GM18502 (cell line): ENCODE measurements at regions not wholly inside any gene's neighbourhood (a gene's known extent, or its start where the extent isn't known, plus 50 kb on each side); places are given as distances from the start of the nearest gene placed in this dataset.
A peak's percentile ranks its signal among the peaks of the same experiment; 100 is the strongest.
"Not testable (repeated sequence)": the region's sequence is repeated elsewhere in the genome, so short reads cannot be mapped to it uniquely, and the experiment has no call there.

Experiments used
- ATAC-seq: cut with Tn5 transposase; IDR thresholded peaks from one replicate; pipeline ENCODE4 v1.9.1; 2021; ENCODE audit warnings: mild to moderate bottlenecking; ENCODE audit not compliant: unreplicated experiment, poor library complexity

GRCh38 chr1:79239840-79240239, 233.3 kb upstream of the ADGRL4 start:
- ATAC-seq, result no peak

GRCh38 chr1:79235301-79236002, 228.9 kb upstream of the ADGRL4 start:
- ATAC-seq, result no peak

GRCh38 chr1:79232818-79233217, 226.3 kb upstream of the ADGRL4 start:
- ATAC-seq, result no peak

- ATAC-seq, result not testable (repeated sequence)
These were observed 224.2 kb upstream of the ADGRL4 start for GRCh38 chr1:79230751-79231150.

- no peak for ATAC-seq
These were observed 220.4 kb upstream of the ADGRL4 start for GRCh38 chr1:79226963-79227362.

GRCh38 chr1:79224537-79224936, 218.0 kb upstream of the ADGRL4 start:
- no peak for ATAC-seq

GRCh38 chr1:79220509-79220908, 214.0 kb upstream of the ADGRL4 start:
- no peak for ATAC-seq

GRCh38 chr1:79215311-79215710, 208.8 kb upstream of the ADGRL4 start:
- ATAC-seq, result no peak

- no peak for ATAC-seq
These were observed 201.3 kb upstream of the ADGRL4 start for GRCh38 chr1:79207786-79208185.

GRCh38 chr1:79207331-79207730, 200.8 kb upstream of the ADGRL4 start:
- ATAC-seq, result no peak

- ATAC-seq, result no peak
These were observed 198.4 kb upstream of the ADGRL4 start for GRCh38 chr1:79204779-79205479.

- no peak for ATAC-seq
These were observed 192.3 kb upstream of the ADGRL4 start for GRCh38 chr1:79198832-79199231.

- ATAC-seq, result no peak
These were observed 190.9 kb upstream of the ADGRL4 start for GRCh38 chr1:79197421-79197820.

GRCh38 chr1:79196211-79196610, 189.7 kb upstream of the ADGRL4 start:
- no peak for ATAC-seq

- peak; percentile 52 for ATAC-seq
These were observed 186.9 kb upstream of the ADGRL4 start for GRCh38 chr1:79193211-79194079.

- ATAC-seq, result peak; percentile 49
These were observed 183.5 kb upstream of the ADGRL4 start for GRCh38 chr1:79190074-79190473.

- ATAC-seq, result peak; percentile 52
These were observed 181.8 kb upstream of the ADGRL4 start for GRCh38 chr1:79188337-79188736.

- no peak for ATAC-seq
These were observed 179.7 kb upstream of the ADGRL4 start for GRCh38 chr1:79186260-79186659.

GRCh38 chr1:79177844-79178243, 171.3 kb upstream of the ADGRL4 start:
- no peak for ATAC-seq

- no peak for ATAC-seq
These were observed 154.5 kb upstream of the ADGRL4 start for GRCh38 chr1:79161077-79161476.

- ATAC-seq, result no peak
These were observed 149.5 kb upstream of the ADGRL4 start for GRCh38 chr1:79155991-79156390.
